NK-92 treated with Interleukin-12 subunit alpha and Interleukin-12 subunit beta, amount 100 ng/mL, for 24 hours (cell line): ENCODE measurements at regions not wholly inside any gene's neighbourhood (a gene's known extent, or its start where the extent isn't known, plus 50 kb on each side); places are given as distances from the start of the nearest gene placed in this dataset.
"Not testable (repeated sequence)": the region's sequence is repeated elsewhere in the genome, so short reads cannot be mapped to it uniquely, and the experiment has no call there.

ENCODE experiments used
- DNase-seq: peaks from one replicate; lab custom pipeline; 2025; lab: John Stamatoyannopoulos, UW

- DNase-seq = no peak
Measured at GRCh38 chr3:68676136-68676535, 256.2 kb downstream of the TAFA4 start.

- no peak for DNase-seq
Measured at GRCh38 chr3:68667346-68667745, 265.0 kb downstream of the TAFA4 start.

DNA sequence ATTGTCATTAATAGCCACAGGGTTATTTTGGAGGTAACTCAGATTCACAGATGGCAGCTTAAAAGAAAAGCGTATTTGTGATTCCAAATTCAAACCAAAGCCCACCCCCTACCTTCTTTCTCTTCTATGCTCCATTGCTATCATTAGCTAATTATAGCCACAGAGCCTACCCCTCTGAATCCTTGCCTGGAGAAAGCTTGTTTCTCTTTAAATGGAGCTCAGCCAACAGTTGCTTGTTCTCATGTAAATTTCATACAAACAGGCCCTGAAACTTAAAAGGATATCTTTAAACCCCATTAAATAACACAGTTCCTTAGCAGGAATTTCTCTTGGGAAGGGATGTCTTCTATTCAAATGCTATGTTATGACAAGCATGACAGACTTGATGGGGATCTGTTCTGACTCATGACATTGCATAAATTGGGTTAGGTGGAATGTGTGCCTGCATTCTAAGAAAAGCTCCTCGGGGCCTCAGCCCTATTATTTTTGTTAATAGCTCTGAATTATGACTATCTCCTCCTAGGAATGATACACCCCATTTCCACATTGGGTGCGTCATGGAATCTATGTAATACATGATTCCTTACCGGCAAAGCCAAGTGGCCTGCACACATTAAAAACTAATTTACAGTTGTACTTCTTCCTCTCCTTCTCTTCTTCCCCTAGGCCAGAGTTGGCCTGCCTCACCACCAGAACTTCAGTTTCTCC, 265.8 kb downstream of the TAFA4 start:
- DNase-seq = no peak

- DNase-seq = no peak
Measured at GRCh38 chr3:68664276-68664675, 268.1 kb downstream of the TAFA4 start.

GRCh38 chr3:68662176-68662575, 270.2 kb downstream of the TAFA4 start:
- DNase-seq = no peak

- DNase-seq = not testable (repeated sequence)
Measured at GRCh38 chr3:68650657-68651056, 281.7 kb downstream of the TAFA4 start.

DNA sequence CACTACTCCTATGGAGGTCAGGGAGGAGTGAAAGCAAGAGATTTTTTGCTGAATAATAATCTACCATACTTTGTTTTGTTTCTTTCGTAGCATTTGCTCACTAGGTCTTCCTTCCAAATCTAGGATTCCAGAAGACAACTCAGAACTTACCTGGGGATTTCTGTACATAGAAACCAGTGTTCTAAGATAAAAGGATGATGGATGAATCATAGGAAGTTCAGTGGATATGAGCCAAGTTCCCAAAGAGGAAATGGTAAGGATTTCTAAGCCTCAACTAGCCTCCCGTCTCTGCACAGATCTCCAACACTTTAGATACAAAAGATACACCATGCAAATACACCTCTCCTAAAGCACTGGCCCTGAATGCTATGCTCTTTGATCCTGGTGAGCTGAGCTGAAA, 283.9 kb downstream of the TAFA4 start:
- DNase-seq = no peak

GRCh38 chr3:68631850-68632545, 300.3 kb downstream of the TAFA4 start:
- no peak for DNase-seq

DNA sequence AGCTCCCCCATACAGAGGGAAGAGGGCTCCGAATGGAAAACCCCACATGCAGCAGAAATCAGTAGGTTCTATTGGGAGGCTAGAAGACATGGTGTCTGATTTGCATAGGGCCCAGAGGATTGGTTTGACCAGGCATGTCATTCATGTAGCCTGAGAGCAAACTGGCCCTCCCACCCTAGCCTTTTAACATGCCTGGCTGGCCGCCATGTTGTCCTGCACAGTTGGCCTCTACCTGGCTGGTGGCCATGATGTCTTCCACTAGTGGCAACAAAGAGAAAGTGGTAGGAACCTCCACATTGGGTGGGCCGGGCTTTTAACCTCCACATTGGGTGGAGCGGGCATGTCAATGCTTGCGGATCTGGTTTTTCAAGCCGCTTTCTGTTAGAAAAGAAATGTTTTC, 312.1 kb downstream of the TAFA4 start:
- no peak for DNase-seq

DNA sequence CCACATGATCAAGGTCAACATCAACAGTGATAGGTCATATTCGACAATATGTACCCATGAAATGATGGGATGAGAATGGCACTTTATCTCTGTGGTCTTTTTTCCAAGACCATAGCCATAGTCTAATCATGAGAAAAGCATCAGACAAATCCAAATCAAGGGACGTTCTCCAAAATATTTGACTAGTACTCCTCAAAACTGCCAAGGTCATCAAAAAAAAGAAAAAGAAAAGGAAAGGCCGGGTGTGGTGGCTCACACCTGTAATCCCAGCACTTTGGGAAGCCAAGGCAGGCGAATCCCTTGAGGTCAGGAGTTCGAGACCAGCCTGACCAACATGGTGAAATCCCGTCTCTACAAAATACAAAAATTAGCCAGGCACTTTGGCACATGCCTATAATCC, 318.3 kb downstream of the TAFA4 start:
- no peak for DNase-seq

DNA sequence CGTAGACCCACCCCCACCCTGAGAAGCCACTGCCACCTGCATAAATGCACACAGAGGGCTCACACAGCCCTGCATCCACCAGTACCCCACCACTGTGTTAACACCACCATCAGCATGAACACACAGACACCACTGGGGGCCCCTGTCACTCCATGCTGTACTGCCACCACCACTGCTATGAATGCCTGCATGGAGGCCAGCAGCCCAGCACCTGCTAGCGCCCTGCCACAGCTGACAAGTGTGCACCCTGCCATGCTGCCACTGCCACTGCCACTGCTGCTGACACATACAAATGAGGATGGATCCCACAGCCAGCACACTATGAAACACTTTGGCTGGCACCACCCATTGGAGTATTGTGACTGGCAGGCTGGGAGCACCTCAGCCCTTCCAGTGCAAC, 361.0 kb downstream of the TAFA4 start:
- no peak for DNase-seq

GRCh38 chr3:68560728-68561127, 371.6 kb downstream of the TAFA4 start:
- no peak for DNase-seq

DNA sequence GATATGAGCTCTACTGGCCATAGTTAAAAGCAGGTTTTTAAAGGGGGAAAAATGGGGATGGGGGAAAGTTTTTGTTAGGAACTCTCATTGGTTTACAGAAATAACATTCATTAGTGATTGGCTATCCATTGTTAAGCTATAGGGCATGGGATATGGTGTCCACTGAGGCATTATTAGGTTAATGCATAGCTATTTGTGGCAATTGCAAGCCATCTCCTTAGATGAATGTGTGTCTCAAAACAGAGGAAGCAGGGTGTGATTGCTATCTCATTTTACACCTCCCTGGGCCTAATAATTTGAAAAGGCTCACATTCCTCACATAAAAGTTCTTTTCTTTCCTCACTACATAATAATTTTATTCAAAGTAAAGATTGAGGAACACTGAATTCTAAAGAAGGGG, 396.6 kb downstream of the TAFA4 start:
- DNase-seq = no peak

GRCh38 chr3:68523330-68523729, 409.0 kb downstream of the TAFA4 start:
- DNase-seq = no peak

- DNase-seq = no peak
Measured at GRCh38 chr3:68515237-68515636, 417.1 kb downstream of the TAFA4 start.

DNA sequence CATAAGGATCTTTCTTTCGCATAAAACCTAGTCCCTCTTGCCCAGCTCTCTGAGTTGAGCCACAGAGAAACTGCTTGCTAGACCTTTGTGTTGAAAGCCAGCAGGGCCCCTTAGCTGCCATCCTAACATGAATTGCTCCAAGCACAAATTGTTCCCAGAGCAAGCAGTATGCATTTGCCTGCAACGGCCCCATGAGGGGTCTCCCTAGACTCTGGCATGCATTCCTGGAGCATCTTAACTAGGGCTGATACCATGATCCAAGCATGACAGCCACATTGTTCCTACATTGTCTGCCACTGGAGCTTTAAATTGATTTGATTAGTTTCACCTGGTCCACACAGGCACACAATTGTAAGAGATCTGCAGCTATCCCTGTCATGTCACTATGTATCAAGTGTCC, 428.1 kb downstream of the TAFA4 start:
- DNase-seq = no peak

- not testable (repeated sequence) for DNase-seq
Measured at GRCh38 chr3:68485845-68486244, 446.5 kb downstream of the TAFA4 start.

- no peak for DNase-seq
Measured at GRCh38 chr3:68485051-68485450, 447.3 kb downstream of the TAFA4 start.

DNA sequence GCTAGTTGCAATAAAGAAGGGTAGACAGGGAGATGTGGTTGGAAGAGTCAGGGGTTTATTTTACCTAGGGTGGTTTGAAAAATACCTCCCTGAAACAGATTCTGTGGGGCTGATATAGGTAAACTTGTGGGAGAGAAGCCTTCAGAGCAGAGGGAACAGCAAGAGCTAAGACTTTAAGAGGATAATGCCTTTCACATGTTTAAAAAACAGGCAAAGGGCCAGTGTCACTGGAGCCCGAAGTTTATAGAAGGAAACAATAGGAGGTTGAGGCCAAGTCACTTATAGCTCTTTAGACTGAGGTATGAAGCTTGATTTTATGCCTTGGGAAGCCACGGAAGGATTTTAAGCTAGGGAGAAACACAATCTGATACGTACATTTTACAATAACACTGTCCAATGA, 448.7 kb downstream of the TAFA4 start:
- DNase-seq = no peak

DNA sequence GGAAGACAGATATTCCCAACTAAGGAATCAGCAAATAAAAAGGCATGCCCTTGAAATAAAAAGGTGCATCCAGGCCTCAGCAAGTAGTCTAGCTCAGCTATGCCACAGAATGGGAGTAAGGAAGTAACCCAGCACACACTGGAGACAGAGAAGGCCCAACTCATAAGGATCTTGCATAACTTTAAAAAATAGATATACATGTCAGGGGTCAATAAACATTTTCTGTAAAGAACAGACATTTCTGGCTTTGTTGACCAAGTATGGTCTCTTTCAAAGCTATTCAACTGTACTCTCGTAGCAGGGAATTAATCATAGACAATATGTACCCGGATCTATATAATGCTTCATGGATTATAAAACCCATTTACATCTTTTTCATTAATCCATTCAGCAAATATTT, 449.3 kb downstream of the TAFA4 start:
- no peak for DNase-seq

- DNase-seq = no peak
Measured at GRCh38 chr3:68482565-68482964, 449.8 kb downstream of the TAFA4 start.

DNA sequence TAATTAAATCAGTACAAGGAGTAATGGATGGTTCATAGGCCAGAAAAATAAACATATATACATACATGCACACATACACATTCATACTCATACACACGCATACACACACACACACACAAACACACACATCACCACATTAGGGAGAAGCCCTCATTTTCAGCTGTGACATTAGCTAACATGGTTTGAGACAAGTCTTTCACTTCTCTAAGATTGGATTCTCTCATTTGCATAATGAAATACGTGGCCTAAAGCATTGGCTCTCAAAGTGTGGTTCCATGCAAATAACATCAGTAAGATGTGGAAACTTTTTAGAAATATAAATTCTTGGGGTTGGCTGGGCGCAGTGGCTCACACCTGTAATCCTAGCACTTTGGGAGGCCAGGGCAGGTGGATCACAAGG, 452.6 kb downstream of the TAFA4 start:
- DNase-seq = no peak

DNA sequence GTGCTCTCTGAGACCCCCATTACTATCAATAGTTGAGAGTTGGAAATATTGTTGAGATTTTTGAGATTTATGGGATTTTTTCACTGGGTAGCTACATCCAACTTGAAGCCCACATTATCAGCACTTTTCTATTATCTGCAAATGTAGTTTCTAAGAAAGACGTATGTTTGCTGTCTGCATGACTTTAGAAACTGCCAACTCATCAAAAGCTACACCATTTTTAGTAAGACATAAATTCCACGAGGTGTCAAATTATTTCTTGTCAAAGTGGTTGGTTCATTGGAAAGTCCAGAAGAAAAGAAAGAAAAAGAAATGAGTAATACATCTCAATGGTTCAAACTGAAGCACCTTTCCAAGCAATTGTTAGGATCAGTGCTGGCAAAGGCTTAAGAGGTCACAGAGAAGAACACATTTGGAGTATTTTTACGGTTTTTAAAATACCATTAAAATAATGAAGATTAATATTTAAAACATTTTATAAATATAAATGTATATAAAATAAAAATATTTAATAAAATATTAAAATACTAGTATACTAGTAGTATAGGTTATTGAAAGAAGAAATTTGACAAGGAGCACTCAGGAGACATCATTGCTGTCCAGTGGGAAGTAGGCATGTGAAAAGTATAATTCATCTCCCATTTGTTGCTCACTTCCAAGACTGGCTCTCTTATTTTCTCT, 463.5 kb downstream of the TAFA4 start:
- DNase-seq = no peak
